Karpas-422 (cell line): ENCODE measurements at regions not wholly inside any gene's neighbourhood (a gene's known extent, or its start where the extent isn't known, plus 50 kb on each side); places are given as distances from the start of the nearest gene placed in this dataset.

Experiments
- DNase-seq: peaks from one replicate; pipeline ENCODE4 v3.0.0-alpha.2; 2015
- H2AFZ ChIP-seq: fragments of 200-600 bp; sonication (generic); 2 replicates; pipeline ENCODE4 v1.6.1; 2014; ENCODE audit warnings: antibody characterized with exemption, low read length, mixed read lengths
- H3K27ac ChIP-seq: fragments of 200-600 bp; sonication (generic); 2 replicates; pipeline ENCODE4 v1.5.1; 2014; ENCODE audit warnings: mild to moderate bottlenecking, low read length, moderate library complexity
- H3K27me3 ChIP-seq: fragments of 200-600 bp; sonication (generic); 2 replicates; pipeline ENCODE4 v1.6.1; 2014; ENCODE audit warnings: low read length, mixed read lengths
- H3K36me3 ChIP-seq: fragments of 200-600 bp; sonication (generic); 2 replicates; pipeline ENCODE4 v1.6.1; 2014; ENCODE audit warnings: low read length, mixed read lengths; ENCODE audit not compliant: insufficient read depth
- H3K4me1 ChIP-seq: fragments of 200-600 bp; sonication (generic); 2 replicates; pipeline ENCODE4 v1.6.1; 2014; ENCODE audit warnings: mild to moderate bottlenecking, low read length, mixed read lengths
- H3K4me2 ChIP-seq: fragments of 200-600 bp; sonication (generic); 2 replicates; pipeline ENCODE4 v1.6.1; 2014; ENCODE audit warnings: low read length, low read depth, mild to moderate bottlenecking; ENCODE audit not compliant: poor library complexity, severe bottlenecking
- H3K4me3 ChIP-seq: fragments of 200-600 bp; sonication (generic); 2 replicates; pipeline ENCODE4 v1.5.1; 2014; ENCODE audit warnings: mild to moderate bottlenecking, antibody characterized with exemption, low read length, mixed read lengths
- H3K79me2 ChIP-seq: fragments of 200-600 bp; sonication (generic); 2 replicates; pipeline ENCODE4 v1.6.1; 2014; ENCODE audit warnings: mild to moderate bottlenecking, low read length, mixed read lengths
- H3K9ac ChIP-seq: fragments of 200-600 bp; sonication (generic); 2 replicates; pipeline ENCODE4 v1.6.0; 2014; ENCODE audit warnings: low read length
- H3K9me2 ChIP-seq: fragments of 200-600 bp; sonication (generic), shearing (Covaris generic); replicated peaks from 2 replicates; pipeline ENCODE4 v1.6.0; 2014; ENCODE audit warnings: mild to moderate bottlenecking, low read length, moderate library complexity; ENCODE audit not compliant: insufficient read depth
- H3K9me3 ChIP-seq: fragments of 300-700, 200-600 bp; sonication (generic); 2 replicates; pipeline ENCODE4 v1.6.1; 2014; ENCODE audit warnings: low read length, mixed read lengths
- H4K20me1 ChIP-seq: fragments of 200-600 bp; sonication (generic); 2 replicates; pipeline ENCODE4 v1.6.1; 2014; ENCODE audit warnings: mild to moderate bottlenecking, antibody characterized with exemption, low read length, low read depth; ENCODE audit not compliant: insufficient read depth

DNA sequence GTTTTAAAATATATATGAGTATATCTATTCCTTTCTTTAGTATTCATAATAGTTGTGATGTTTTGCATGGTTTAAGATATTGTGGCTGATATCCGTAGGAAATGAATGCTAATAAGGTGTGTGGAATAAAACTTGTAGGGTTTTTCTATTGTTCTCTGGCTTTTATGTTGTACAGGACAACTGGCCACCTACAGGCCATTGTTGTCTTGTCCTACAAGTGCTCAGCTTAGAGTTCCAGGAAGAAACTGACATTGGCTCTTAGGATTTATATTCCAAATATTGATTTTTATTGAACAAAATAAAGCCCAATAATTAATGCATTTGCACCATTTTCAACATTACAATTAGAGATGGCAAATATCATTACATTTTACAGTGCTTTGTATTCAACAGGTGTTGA lies 512.8 kb upstream of the TENM4 start:
- Histone ChIP-seq H3K9ac (no peak overlapping the region), H3K4me2 (no peak overlapping the region), H3K27me3 (no peaks in the 10 kb centered on the region), H3K4me3 (no peak overlapping the region), H3K9me3 (no peaks in the 10 kb centered on the region), H3K9me2 (no peaks in the 10 kb centered on the region), H4K20me1 (no peaks in the 10 kb centered on the region), H3K4me1 (no peaks in the 10 kb centered on the region), H3K79me2 (no peaks in the 10 kb centered on the region), H3K27ac (no peak overlapping the region), H3K36me3 (no peaks in the 10 kb centered on the region), H2AFZ (no peak overlapping the region)
- DNase-seq, result no peak

DNA sequence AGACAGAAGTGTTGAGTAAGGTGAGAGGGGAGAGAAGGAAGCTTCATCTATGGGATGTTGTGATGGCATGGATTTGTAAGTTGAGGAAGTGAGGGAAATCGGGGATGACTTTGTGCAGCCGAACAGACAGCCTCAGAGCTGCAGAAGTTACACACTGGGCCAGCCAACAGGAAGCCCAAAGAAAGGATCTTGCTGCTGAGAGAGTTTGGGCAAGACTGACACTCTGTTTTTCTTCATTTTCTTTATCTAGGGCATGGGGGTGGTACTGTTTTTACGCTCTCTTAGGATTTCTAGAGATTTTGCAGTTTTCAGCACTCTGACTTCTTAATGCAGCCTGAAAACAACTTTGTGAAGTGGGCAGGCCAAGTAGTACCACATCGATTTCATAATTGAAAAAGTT lies 509.9 kb upstream of the TENM4 start:
- Histone ChIP-seq H3K79me2 (no peaks in the 10 kb centered on the region), H3K27ac (no peak overlapping the region), H3K9me2 (no peaks in the 10 kb centered on the region), H3K9ac (no peak overlapping the region), H3K4me3 (no peak overlapping the region), H3K4me2 (no peak overlapping the region), H2AFZ (no peak overlapping the region), H3K4me1 (no peaks in the 10 kb centered on the region), H3K9me3 (no peaks in the 10 kb centered on the region), H3K36me3 (no peaks in the 10 kb centered on the region), H4K20me1 (no peaks in the 10 kb centered on the region), H3K27me3 (no peaks in the 10 kb centered on the region)
- DNase-seq, result no peak

DNA sequence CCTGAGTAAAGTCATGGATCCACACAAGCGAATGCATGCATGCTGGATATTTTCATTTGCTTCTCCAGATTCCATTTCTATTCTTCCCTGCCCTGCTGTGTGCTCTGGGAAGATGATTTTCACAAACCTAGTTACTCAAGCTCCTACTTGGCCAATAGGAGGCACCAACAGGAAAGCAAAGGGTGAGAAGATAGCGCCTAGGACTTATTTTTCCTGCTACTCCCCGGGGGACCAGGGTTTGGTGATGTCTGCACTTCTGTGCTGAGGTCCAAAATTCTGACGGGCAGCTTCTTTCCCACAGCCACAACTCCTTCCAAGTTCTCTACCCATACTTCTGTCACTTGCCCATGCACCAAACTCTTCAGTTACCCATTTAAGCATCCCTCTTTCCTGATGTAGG lies 509.3 kb upstream of the TENM4 start:
- H3K9ac ChIP-seq, result no peak overlapping the region
- no peaks in the 10 kb centered on the region for H3K9me2 ChIP-seq
- no peaks in the 10 kb centered on the region for H3K36me3 ChIP-seq
- no peaks in the 10 kb centered on the region for H3K4me1 ChIP-seq
- H3K27me3 ChIP-seq, result no peaks in the 10 kb centered on the region
- no peak for DNase-seq
- H3K27ac ChIP-seq, result no peak overlapping the region
- no peak overlapping the region for H3K4me3 ChIP-seq
- H3K4me2 ChIP-seq, result no peak overlapping the region
- H3K9me3 ChIP-seq, result no peaks in the 10 kb centered on the region
- no peaks in the 10 kb centered on the region for H3K79me2 ChIP-seq
- H2AFZ ChIP-seq, result no peak overlapping the region
- H4K20me1 ChIP-seq, result no peaks in the 10 kb centered on the region

DNA sequence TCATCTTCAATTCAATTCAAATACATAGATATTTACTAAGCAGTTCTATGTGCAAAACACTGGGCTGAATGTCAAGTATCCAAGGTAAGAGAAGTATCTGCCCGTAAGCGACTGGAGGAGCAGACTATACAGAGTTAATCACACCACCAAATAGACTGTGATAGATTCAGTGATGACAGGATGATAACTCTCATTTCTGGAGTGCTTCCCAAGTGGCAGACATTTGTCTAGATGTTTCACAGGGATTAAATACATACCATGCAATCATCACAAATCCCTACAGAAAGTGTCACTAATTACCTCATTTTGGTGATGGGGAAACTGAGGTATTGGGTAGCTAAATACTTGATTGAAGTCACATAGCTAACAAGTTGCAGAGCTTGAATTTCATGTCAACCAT lies 508.7 kb upstream of the TENM4 start:
- Histone ChIP-seq H3K27ac (no peak overlapping the region), H3K9me2 (no peaks in the 10 kb centered on the region), H2AFZ (no peak overlapping the region), H3K27me3 (no peaks in the 10 kb centered on the region), H3K4me2 (no peak overlapping the region), H3K4me1 (no peaks in the 10 kb centered on the region), H3K36me3 (no peaks in the 10 kb centered on the region), H3K9ac (no peak overlapping the region), H4K20me1 (no peaks in the 10 kb centered on the region), H3K4me3 (no peak overlapping the region), H3K79me2 (no peaks in the 10 kb centered on the region), H3K9me3 (no peaks in the 10 kb centered on the region)
- DNase-seq, result no peak

DNA sequence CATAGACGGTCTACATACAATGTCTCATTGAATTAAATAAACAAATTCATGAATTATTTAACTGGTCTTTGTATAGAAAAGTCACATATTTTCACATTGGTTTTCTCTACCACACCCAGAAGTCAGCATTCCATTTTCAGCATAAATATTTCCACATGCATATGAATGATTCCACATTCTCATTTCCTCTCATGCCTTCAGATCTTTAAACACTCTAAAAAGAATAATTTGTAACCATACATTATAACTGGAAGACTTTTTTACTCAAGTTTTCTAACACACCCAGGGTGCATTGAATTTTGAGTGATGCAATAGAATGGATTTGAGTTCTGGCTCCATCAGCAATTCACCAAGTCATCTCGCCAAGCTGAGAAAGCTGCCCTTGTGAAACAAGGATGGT lies 501.8 kb upstream of the TENM4 start:
- no peaks in the 10 kb centered on the region for H3K9me3 ChIP-seq
- no peaks in the 10 kb centered on the region for H3K79me2 ChIP-seq
- no peak overlapping the region for H3K27ac ChIP-seq
- no peaks in the 10 kb centered on the region for H3K27me3 ChIP-seq
- no peak overlapping the region for H3K4me3 ChIP-seq
- no peak overlapping the region for H3K4me2 ChIP-seq
- H3K9me2 ChIP-seq, result no peaks in the 10 kb centered on the region
- H4K20me1 ChIP-seq, result no peaks in the 10 kb centered on the region
- no peak overlapping the region for H3K9ac ChIP-seq
- no peak for DNase-seq
- no peak overlapping the region for H2AFZ ChIP-seq
- no peaks in the 10 kb centered on the region for H3K4me1 ChIP-seq
- H3K36me3 ChIP-seq, result no peaks in the 10 kb centered on the region

DNA sequence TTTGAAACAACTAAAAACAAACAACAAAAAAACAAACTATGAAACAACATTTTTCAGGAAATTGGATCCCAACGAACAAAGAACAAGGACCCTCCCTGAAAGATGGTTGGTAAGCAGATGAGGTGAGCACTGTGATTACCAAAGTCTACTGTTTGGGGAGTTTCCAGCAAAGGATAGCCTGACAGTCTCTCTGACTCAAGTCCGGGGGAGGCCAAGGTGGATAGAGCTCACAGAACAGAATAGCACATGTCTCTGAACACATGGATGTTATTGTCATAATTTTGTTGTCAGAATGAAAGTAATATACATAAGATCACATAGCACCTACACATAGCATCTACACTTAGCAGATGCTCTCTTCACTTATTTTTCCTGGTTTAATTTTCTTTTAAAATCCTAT lies 501.3 kb upstream of the TENM4 start:
- Histone ChIP-seq H3K9me3 (no peaks in the 10 kb centered on the region), H3K27ac (no peak overlapping the region), H3K9ac (no peak overlapping the region), H3K27me3 (no peaks in the 10 kb centered on the region), H4K20me1 (no peaks in the 10 kb centered on the region), H3K4me1 (no peaks in the 10 kb centered on the region), H3K4me2 (no peak overlapping the region), H3K4me3 (no peak overlapping the region), H2AFZ (no peak overlapping the region), H3K9me2 (no peaks in the 10 kb centered on the region), H3K36me3 (no peaks in the 10 kb centered on the region), H3K79me2 (no peaks in the 10 kb centered on the region)
- DNase-seq, result no peak

DNA sequence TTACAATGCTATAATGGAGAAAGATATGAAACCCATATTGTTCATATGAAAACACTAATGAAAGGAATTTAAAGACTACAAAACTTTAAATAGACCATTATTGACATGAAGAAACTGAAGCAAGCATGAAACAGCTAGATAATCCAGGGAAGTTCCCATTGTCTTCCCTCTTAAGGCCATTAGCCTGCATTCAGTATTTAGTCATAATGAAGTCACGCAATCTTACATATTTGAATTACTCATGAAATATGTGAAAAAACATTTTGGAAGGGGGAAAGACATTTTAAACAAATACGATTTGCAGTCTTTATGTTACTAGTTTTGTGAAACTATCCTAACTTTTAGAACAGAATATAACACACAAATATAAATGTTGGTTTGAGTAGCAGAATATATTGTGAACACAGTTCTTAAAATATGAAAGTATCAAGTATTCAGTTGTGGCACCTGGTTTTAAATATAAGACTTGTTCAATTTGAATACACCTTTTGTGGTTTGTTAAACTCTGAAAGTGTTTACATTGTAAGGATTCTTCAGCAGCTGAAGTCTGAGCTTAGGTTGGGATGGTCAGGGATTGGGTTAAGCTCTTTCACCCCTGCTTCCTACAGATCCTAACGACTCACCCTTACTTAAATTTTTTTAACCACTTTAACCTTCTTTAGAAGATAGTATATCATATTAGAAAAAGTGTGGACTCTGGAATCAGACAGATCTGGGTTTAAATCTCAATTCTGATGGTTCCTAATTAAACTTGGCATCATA lies 500.3 kb upstream of the TENM4 start:
- H3K9ac ChIP-seq, result no peak overlapping the region
- no peaks in the 10 kb centered on the region for H4K20me1 ChIP-seq
- H2AFZ ChIP-seq, result no peak overlapping the region
- no peaks in the 10 kb centered on the region for H3K9me2 ChIP-seq
- DNase-seq, result no peak
- no peaks in the 10 kb centered on the region for H3K36me3 ChIP-seq
- no peak overlapping the region for H3K4me2 ChIP-seq
- H3K9me3 ChIP-seq, result no peaks in the 10 kb centered on the region
- H3K79me2 ChIP-seq, result no peaks in the 10 kb centered on the region
- no peak overlapping the region for H3K4me3 ChIP-seq
- H3K4me1 ChIP-seq, result no peaks in the 10 kb centered on the region
- H3K27ac ChIP-seq, result no peak overlapping the region
- H3K27me3 ChIP-seq, result no peaks in the 10 kb centered on the region

DNA sequence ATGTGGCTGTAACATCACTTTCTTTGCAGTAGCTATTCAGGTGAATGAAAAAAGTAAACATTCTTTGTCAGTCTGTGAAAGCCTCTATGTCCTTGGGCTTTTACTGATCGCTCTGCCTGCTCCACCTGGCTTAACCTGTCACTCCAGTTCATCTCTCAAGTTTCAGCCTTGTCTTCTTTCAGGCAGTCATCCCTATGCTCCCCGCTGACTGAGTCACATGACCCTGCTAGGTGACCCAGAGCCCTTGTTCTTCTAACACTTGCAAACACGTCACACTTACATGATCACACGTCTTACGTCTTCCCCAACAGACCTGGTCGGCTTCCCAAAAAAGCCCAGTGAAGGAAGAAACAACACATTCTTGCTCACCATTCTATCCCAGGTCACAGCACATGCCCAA lies 499.3 kb upstream of the TENM4 start:
- Histone ChIP-seq H3K9me2 (no peaks in the 10 kb centered on the region), H4K20me1 (no peaks in the 10 kb centered on the region), H3K79me2 (no peaks in the 10 kb centered on the region), H3K9me3 (no peaks in the 10 kb centered on the region), H3K4me1 (no peaks in the 10 kb centered on the region), H3K4me3 (no peak overlapping the region), H3K4me2 (no peak overlapping the region), H3K27me3 (no peaks in the 10 kb centered on the region), H3K9ac (no peak overlapping the region), H3K36me3 (no peaks in the 10 kb centered on the region), H2AFZ (no peak overlapping the region), H3K27ac (no peak overlapping the region)
- no peak for DNase-seq

DNA sequence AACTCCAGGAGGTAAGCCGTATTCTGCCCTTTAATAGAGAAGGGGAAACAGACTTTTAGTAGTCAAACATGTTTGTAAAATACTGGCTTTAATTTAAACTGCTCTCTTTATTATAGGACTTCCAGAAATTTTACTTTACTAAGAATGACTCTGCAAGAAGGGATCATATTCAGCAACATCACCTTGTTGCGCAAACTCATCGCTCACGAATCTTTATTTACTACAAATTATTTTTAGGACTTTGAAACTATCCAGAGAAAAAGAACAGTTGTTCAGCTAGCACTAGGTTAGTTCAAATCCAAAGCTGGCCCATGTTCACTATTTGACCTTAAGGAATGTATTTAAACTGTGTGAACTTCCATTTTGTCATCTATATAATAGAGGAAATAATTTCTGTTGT lies 498.3 kb upstream of the TENM4 start:
- Histone ChIP-seq H3K4me2 (no peak overlapping the region), H3K4me3 (no peak overlapping the region), H3K79me2 (no peaks in the 10 kb centered on the region), H4K20me1 (no peaks in the 10 kb centered on the region), H3K27ac (no peak overlapping the region), H3K9ac (no peak overlapping the region), H3K9me3 (no peaks in the 10 kb centered on the region), H3K36me3 (no peaks in the 10 kb centered on the region), H3K27me3 (no peaks in the 10 kb centered on the region), H3K4me1 (no peaks in the 10 kb centered on the region), H3K9me2 (no peaks in the 10 kb centered on the region), H2AFZ (no peak overlapping the region)
- DNase-seq, result no peak
